NB4 (cell line): ENCODE measurements at regions not wholly inside any gene's neighbourhood (a gene's known extent, or its start where the extent isn't known, plus 50 kb on each side); places are given as distances from the start of the nearest gene placed in this dataset.

Source experiments
- DNase-seq: peaks from one replicate; pipeline ENCODE4 v3.0.0; 2010; ENCODE audit warnings: low read depth
- H3K4me3 ChIP-seq: one replicate; pipeline ENCODE4 v1.5.1; 2011; ENCODE audit warnings: mild to moderate bottlenecking, low read depth, low read length, moderate library complexity
- MYC ChIP-seq: IDR thresholded peaks from 2 replicates; pipeline ENCODE4 v1.6.1; 2011; ENCODE audit warnings: low read depth, low read length
- POLR2A ChIP-seq: IDR thresholded peaks from 2 replicates; pipeline ENCODE4 v1.6.1; 2011; ENCODE audit warnings: mild to moderate bottlenecking; ENCODE audit not compliant: insufficient read length; ENCODE audit errors: extremely low read depth
- TF ChIP-seq, protein P1 (sequence below): IDR thresholded peaks from 2 replicates; pipeline ENCODE4 v1.6.1; 2011; ENCODE audit warnings: low read depth, low read length
- TF ChIP-seq, protein P2 (sequence below): IDR thresholded peaks from one replicate; pipeline ENCODE4 v1.5.1; 2012; ENCODE audit warnings: low read depth, low read length

GRCh38 chr6:132868057-132868456 is 53.7 kb downstream of the RPS12 start:
- DNase-seq, result no peak
- TF ChIP-seq MYC, result no peak
- no peak for TF ChIP-seq POLR2A
- TF ChIP-seq, protein P1, sequence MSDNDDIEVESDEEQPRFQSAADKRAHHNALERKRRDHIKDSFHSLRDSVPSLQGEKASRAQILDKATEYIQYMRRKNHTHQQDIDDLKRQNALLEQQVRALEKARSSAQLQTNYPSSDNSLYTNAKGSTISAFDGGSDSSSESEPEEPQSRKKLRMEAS, result no peak
- TF ChIP-seq, protein P2, sequence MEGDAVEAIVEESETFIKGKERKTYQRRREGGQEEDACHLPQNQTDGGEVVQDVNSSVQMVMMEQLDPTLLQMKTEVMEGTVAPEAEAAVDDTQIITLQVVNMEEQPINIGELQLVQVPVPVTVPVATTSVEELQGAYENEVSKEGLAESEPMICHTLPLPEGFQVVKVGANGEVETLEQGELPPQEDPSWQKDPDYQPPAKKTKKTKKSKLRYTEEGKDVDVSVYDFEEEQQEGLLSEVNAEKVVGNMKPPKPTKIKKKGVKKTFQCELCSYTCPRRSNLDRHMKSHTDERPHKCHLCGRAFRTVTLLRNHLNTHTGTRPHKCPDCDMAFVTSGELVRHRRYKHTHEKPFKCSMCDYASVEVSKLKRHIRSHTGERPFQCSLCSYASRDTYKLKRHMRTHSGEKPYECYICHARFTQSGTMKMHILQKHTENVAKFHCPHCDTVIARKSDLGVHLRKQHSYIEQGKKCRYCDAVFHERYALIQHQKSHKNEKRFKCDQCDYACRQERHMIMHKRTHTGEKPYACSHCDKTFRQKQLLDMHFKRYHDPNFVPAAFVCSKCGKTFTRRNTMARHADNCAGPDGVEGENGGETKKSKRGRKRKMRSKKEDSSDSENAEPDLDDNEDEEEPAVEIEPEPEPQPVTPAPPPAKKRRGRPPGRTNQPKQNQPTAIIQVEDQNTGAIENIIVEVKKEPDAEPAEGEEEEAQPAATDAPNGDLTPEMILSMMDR, result no peak
- H3K4me3 ChIP-seq, result no peak overlapping the region

GRCh38 chr6:132872923-132873322 is 58.6 kb downstream of the RPS12 start:
- DNase-seq, result no peak
- no peak overlapping the region for H3K4me3 ChIP-seq
- TF ChIP-seq, protein P2, result no peak
- TF ChIP-seq, protein P1, result no peak
- no peak for TF ChIP-seq POLR2A
- no peak for TF ChIP-seq MYC

GRCh38 chr6:132877003-132877402 is 62.6 kb downstream of the RPS12 start:
- no peak for TF ChIP-seq MYC
- TF ChIP-seq, protein P1, result no peak
- TF ChIP-seq, protein P2, result no peak
- no peak for TF ChIP-seq POLR2A
- no peak for DNase-seq
- H3K4me3 ChIP-seq, result no peak overlapping the region

DNA sequence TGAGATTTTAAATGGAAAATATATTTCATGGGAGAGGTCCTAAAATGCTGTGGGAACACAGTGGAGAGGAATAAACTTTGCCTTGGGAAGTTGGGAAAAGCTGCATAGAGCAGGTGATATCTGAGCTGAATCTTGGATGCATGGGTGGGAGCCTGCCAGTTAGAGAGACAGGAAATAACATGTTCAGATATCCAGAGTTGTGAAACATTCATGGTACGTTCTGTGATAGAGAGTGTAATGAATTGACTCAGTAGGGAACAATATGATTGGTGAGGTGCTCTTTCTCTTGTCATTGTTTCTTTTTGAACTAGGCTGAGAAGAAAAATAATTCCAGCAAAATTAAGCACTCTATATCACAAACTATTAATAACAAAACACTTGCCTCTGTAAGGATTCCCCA is 72.8 kb downstream of the RPS12 start:
- DNase-seq, result no peak
- no peak for TF ChIP-seq MYC
- TF ChIP-seq, protein P1, result no peak
- TF ChIP-seq POLR2A, result no peak
- TF ChIP-seq, protein P2, result no peak
- H3K4me3 ChIP-seq, result no peak overlapping the region

DNA sequence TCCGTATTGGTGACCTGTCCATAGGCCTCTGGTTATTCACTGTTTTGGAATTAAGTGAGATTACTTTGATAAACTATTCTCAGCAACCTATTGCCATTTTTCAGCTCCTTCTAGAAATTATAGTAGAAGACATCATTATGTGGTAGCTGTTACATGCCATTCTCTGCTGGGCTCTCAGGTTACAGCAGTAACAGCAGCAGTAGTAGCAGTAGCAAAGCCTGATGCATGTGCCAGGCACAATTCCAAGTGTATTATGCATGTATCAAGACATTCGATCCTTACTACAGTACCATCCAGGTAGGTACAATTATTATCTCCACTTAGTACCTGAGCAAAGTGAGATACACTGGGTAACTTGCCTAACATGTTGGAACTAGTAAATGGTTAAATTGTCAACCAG is 74.3 kb downstream of the RPS12 start:
- no peak overlapping the region for H3K4me3 ChIP-seq

More for the DNA sequence above, 74.3 kb downstream of the RPS12 start:
- DNase-seq, result no peak
- TF ChIP-seq, protein P2, result no peak
- TF ChIP-seq POLR2A (no peak), MYC (no peak)
- TF ChIP-seq, protein P1, result no peak
